HFF-Myc (cell line): ENCODE measurements at regions not wholly inside any gene's neighbourhood (a gene's known extent, or its start where the extent isn't known, plus 50 kb on each side); places are given as distances from the start of the nearest gene placed in this dataset.
"Not testable (repeated sequence)": the region's sequence is repeated elsewhere in the genome, so short reads cannot be mapped to it uniquely, and the experiment has no call there.

ENCODE experiments used
- DNase-seq: peaks from one replicate; pipeline ENCODE4 v3.0.0-alpha.2; 2011; ENCODE audit warnings: low read depth; ENCODE audit errors: extremely low read depth
- H3K4me3 ChIP-seq: replicated peaks from 2 replicates; pipeline ENCODE4 v1.5.1; 2011; ENCODE audit warnings: low read depth, mild to moderate bottlenecking, control low read depth, low read length
- CTCF ChIP-seq: IDR thresholded peaks from 2 replicates; pipeline ENCODE4 v1.5.1; 2012; ENCODE audit warnings: mild to moderate bottlenecking, low read depth, low read length, control low read depth; ENCODE audit errors: missing control alignments

- TF ChIP-seq CTCF: no peak
- no peak for DNase-seq
These were observed 421.0 kb upstream of the CHD1 start for GRCh38 chr5:99349787-99350186.

DNA sequence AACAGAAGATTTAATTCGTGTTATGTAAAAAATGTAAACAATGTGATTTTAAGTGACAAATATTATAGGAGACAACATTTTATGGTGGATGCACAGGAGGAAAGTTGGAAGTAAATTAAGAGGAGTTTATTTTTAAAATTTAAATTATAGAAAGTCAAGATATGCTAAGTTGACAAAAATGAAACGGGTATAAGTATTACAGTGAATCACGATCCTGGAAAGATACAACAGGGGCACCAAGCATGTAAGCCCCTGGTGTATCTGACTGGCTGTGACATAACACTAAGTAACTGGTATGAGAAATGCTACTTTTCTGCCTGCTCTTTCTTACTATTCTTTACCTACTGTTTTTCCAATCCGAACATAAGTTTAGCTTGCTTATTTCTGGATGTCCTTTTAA is 419.8 kb upstream of the CHD1 start:
- no peak for TF ChIP-seq CTCF
- H3K4me3 ChIP-seq: no peak overlapping the region
- DNase-seq: no peak

More at GRCh38 chr5:99349787-99350186, 421.0 kb upstream of the CHD1 start:
- H3K4me3 ChIP-seq: no peak overlapping the region

GRCh38 chr5:99339758-99340157 is 411.0 kb upstream of the CHD1 start:
- not testable (repeated sequence) for DNase-seq, H3K4me3 ChIP-seq

DNA sequence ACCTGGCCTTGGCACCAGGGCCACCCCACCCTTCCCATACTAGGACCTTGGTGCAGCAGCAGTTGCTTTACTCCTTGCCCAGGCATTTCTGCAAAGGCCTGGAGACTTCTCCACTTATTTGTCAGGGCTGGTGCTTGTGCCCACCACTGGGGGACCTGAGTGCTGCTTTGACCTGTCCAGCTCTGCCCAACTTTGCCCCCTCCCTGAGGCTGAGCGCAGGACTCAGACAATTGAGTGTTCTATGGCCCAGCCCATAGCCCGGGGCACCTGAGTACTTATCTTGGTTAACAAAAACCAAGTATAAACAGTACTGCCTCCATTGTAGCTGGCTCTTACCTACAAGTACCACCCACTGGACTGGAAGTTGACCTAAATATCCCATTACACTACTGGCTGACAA is 406.1 kb upstream of the CHD1 start:
- no peak for TF ChIP-seq CTCF
- DNase-seq: no peak
- no peak overlapping the region for H3K4me3 ChIP-seq

DNA sequence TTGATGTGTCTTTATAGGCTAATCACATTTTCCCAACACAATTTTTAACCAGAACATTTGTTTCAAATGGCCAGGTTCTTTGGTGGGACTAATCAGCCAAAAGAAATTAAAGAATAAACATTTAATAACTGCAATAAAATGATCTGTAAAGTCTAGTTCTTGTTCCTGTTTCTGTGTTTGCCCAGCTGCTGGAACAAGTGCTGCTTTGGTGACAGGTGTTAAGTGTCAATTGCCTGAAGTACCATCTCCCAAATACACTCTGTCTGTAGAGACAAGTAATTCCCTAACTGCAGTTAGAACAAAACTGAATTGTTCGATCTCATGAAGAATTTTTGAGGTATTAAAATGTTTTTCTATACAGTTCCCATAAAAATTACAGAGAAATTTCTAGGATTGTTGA is 402.3 kb upstream of the CHD1 start:
- no peak for DNase-seq
- TF ChIP-seq CTCF: no peak

GRCh38 chr5:99320436-99320835 is 391.6 kb upstream of the CHD1 start:
- DNase-seq: no peak
- TF ChIP-seq CTCF: no peak
- no peak overlapping the region for H3K4me3 ChIP-seq

More for the DNA sequence above, 402.3 kb upstream of the CHD1 start:
- no peak overlapping the region for H3K4me3 ChIP-seq

DNA sequence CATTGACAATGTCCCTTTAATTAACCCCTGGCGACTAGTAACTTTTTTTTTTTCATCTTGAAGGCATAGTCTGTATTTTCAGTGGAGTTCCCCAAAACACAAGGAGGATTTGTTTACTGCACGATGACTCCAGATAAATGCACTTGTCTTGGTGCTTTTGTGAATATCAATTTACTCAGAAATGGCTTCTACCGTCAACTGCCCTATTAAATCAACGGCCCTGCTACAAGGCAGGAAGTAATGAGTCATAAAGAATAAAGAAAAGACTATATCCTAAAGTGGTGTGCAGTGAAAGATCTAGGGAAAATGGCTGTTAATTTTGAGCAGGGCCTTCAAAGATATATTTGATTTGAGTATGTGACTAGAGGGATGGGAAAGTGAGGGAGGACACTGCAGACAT is 388.3 kb upstream of the CHD1 start:
- H3K4me3 ChIP-seq: no peak overlapping the region
- DNase-seq: no peak
- TF ChIP-seq CTCF: no peak
